Testis (tissue), 2 donors: ENCODE measurements at regions not wholly inside any gene's neighbourhood (a gene's known extent, or its start where the extent isn't known, plus 50 kb on each side); places are given as distances from the start of the nearest gene placed in this dataset.

ENCODE experiments used
- POLR2A ChIP-seq: fragments of 450-650 bp; IDR thresholded peaks from one replicate; pipeline ENCODE4 v1.6.1; 2017; ENCODE audit warnings: antibody characterized with exemption, mild to moderate bottlenecking, moderate library complexity
- TF ChIP-seq, protein P1 (sequence below), 3 experiments: fragments of 450-650 bp in 2 of 3; fragments of 200-600 bp in 1 of 3; sonication (generic) in 1 of 3; IDR thresholded peaks; one replicate each; pipeline ENCODE4 v1.5.1; 2016 to 2019; ENCODE audit warnings: antibody characterized with exemption in 3 of 3, mild to moderate bottlenecking in 2 of 3, moderate library complexity in 1 of 3

DNA sequence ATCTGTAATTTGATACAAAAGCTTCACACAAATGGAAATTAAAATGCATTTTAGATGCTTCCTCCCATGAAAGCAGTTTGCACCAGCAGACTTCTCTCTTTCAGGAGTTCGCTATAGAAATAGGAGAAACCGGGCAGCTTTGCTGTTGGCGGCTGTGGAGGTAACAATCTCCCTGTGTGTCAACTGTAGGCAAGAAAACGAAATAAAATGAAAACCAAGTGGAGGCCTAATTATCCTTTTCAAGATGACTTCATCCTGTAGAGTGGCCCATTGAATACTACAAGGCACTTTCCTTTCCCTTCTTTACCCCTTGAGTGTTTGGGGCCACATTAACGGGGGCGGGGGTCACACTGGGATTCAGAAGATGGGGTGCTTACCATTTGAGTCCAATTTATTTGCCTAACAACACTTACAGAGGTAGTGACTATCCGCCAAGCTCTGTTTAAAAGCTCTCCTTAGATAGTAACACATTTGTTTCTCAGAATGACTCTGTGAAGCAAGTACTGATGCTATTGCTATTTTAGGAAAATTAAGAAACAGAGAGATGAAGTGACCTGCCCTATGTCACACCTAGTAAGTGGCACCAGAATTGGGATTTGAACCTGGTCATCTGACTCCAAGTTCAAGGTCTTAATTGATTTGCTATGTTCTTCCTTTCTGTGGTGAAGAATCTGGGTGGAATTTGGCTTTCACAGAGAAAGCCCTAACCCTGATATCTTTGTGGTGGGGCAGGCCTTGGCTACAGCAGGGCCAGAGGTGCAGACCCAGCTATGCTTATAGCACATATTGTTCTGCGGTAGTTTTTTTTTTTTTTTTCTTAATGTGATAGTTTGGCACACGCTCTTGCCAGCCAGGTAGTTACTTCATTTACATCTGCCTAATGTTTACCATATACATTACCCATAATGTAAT lies 125.5 kb upstream of the MPHOSPH6 start:
- TF ChIP-seq, protein P1, sequence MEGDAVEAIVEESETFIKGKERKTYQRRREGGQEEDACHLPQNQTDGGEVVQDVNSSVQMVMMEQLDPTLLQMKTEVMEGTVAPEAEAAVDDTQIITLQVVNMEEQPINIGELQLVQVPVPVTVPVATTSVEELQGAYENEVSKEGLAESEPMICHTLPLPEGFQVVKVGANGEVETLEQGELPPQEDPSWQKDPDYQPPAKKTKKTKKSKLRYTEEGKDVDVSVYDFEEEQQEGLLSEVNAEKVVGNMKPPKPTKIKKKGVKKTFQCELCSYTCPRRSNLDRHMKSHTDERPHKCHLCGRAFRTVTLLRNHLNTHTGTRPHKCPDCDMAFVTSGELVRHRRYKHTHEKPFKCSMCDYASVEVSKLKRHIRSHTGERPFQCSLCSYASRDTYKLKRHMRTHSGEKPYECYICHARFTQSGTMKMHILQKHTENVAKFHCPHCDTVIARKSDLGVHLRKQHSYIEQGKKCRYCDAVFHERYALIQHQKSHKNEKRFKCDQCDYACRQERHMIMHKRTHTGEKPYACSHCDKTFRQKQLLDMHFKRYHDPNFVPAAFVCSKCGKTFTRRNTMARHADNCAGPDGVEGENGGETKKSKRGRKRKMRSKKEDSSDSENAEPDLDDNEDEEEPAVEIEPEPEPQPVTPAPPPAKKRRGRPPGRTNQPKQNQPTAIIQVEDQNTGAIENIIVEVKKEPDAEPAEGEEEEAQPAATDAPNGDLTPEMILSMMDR (IDR thresholded peaks at IDR 0.05), result no peak
- no peak for TF ChIP-seq POLR2A
